Prostate gland (tissue), 2 donors: ENCODE measurements at regions not wholly inside any gene's neighbourhood (a gene's known extent, or its start where the extent isn't known, plus 50 kb on each side); places are given as distances from the start of the nearest gene placed in this dataset.

Source experiments
- DNase-seq: peaks from one replicate; pipeline ENCODE4 v3.0.0-alpha.2; 2019; ENCODE audit warnings: low spot score
- H3K27ac ChIP-seq, 2 donors: fragments of 200-600 bp; sonication (generic); 2 replicates each; pipeline ENCODE4 v1.5.1; 2017 to 2019
- H3K27me3 ChIP-seq: fragments of 200-600 bp; sonication (generic); replicated peaks from 2 replicates; pipeline ENCODE4 v1.5.1; 2019; ENCODE audit not compliant: insufficient read depth
- H3K36me3 ChIP-seq, 2 donors: fragments of 200-600 bp; sonication (generic); 1 replicate in 1 of 2; 2 replicates in 1 of 2; pipeline versions ENCODE4 v1.5.1 to v1.8.1; 2017 to 2019
- H3K4me1 ChIP-seq: fragments of 200-600 bp; sonication (generic); replicated peaks from 2 replicates; pipeline ENCODE4 v1.5.1; 2019
- H3K4me3 ChIP-seq, 2 donors: fragments of 200-600 bp; sonication (generic); 2 replicates each; pipeline ENCODE4 v1.5.1; 2017 to 2019
- H3K9me3 ChIP-seq: fragments of 200-600 bp; sonication (generic); 2 replicates; pipeline ENCODE4 v1.5.1; 2017
- CTCF ChIP-seq, 4 experiments: fragments of 200-600 bp in 2 of 4; fragments of 450-650 bp in 2 of 4; sonication (generic) in 2 of 4; IDR thresholded peaks; 1 replicate in 3 of 4; 2 replicates in 1 of 4; pipeline ENCODE4 v1.5.1; 2016 to 2019; ENCODE audit warnings: antibody characterized with exemption in 4 of 4, mild to moderate bottlenecking in 2 of 4, moderate library complexity in 2 of 4
- POLR2A ChIP-seq: fragments of 450-650 bp; IDR thresholded peaks from one replicate; pipeline ENCODE4 v1.6.1; 2016; ENCODE audit warnings: antibody characterized with exemption, mild to moderate bottlenecking
- POLR2AphosphoS5 ChIP-seq: sonication (generic); formaldehyde crosslinking; IDR thresholded peaks from one replicate; pipeline ENCODE4 v1.6.1; 2017; ENCODE audit warnings: antibody characterized with exemption
- WGBS: methylation state at CpG from one replicate; pipeline ENCODE4 v1.1.5; 2018; 5-methylcytosine and 5-hydroxymethylcytosine counted together
- intact Hi-C: fragments of 100-400 bp; cut with DNase I; formaldehyde crosslinking; loops from one replicate; pipeline ENCODE4 v1.14.2; 2022

GRCh38 chr5:130797303-130797702 lies 367.8 kb downstream of the HINT1 start:
- DNase-seq: no peak
- Histone ChIP-seq H3K36me3 (no peaks in the 10 kb centered on the region), H3K27ac (no peak overlapping the region), H3K4me1 (no peaks in the 10 kb centered on the region), H3K9me3 (no peaks in the 10 kb centered on the region), H3K27me3 (no peaks in the 10 kb centered on the region), H3K4me3 (no peak overlapping the region)
- WGBS: 65% methylated on average over 3 of the region's 3 CpGs
- TF ChIP-seq POLR2AphosphoS5 (no peak), POLR2A (no peak), CTCF (IDR thresholded peaks at IDR 0.05) (no peak)
- intact Hi-C loops: no loop called here

DNA sequence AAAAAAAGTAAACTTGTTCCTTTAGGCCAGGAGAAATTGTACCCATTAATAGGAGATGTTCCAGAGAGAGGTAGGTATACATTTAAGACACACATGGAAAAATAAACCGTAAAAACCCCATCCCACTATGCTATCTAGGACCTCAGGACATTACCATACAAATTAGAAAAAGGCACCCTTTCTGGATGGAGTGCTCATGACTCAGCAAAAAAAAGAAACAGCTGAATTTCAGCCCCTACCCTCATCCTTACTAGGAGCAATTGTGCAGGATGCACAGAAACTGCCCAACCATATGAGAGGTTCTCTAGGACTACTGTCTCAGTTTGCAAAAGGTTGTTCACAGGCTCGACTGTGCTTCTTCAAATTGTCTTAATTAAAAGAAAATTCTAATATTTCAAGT lies 368.2 kb downstream of the HINT1 start:
- 80% methylated on average over 2 of the region's 2 CpGs for WGBS
- no peaks in the 10 kb centered on the region for H3K4me1 ChIP-seq
- no peak for TF ChIP-seq POLR2AphosphoS5
- TF ChIP-seq CTCF (IDR thresholded peaks at IDR 0.05): no peak
- TF ChIP-seq POLR2A: no peak

DNA sequence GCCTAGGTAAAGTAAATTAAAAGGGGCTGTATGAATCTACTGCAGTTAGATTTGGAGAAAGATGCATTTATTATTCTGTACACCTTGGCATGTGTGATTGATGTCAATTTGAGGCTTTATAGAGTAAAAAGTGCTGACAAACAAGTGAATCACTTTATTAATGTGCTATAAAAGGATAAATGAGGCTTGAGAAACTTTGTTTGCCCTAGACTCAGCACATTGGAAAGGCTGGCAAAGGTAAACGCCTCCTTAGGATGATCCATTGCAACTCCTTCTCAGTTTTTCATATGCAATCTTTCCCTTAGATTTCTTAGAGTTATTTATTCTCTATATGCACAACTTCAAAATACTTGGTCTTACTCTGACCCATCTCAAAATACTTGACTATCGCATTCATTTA lies 369.0 kb downstream of the HINT1 start:
- Histone ChIP-seq H3K4me1 (no peaks in the 10 kb centered on the region), H3K36me3 (no peaks in the 10 kb centered on the region), H3K27ac (no peak overlapping the region), H3K27me3 (no peaks in the 10 kb centered on the region), H3K9me3 (no peaks in the 10 kb centered on the region), H3K4me3 (no peak overlapping the region)
- intact Hi-C loops: no loop called here
- DNase-seq: no peak
- TF ChIP-seq POLR2AphosphoS5: no peak
- no peak for TF ChIP-seq POLR2A
- TF ChIP-seq CTCF (IDR thresholded peaks at IDR 0.05): no peak
- WGBS: 60% methylated on average over 2 of the region's 2 CpGs

More for the DNA sequence above, 368.2 kb downstream of the HINT1 start:
- no peak for DNase-seq
- H3K27ac ChIP-seq: no peak overlapping the region
- H3K36me3 ChIP-seq: no peaks in the 10 kb centered on the region
- no peak overlapping the region for H3K4me3 ChIP-seq
- H3K27me3 ChIP-seq: no peaks in the 10 kb centered on the region
- no peaks in the 10 kb centered on the region for H3K9me3 ChIP-seq
- intact Hi-C loops: no loop called here

GRCh38 chr5:130795037-130795436 lies 370.0 kb downstream of the HINT1 start:
- WGBS: 92% methylated on average over 2 of the region's 2 CpGs

More at GRCh38 chr5:130795037-130795436, 370.0 kb downstream of the HINT1 start:
- no peak overlapping the region for H3K4me3 ChIP-seq
- intact Hi-C loops: no loop called here
- DNase-seq: no peak
- H3K9me3 ChIP-seq: no peaks in the 10 kb centered on the region
- no peaks in the 10 kb centered on the region for H3K4me1 ChIP-seq
- H3K36me3 ChIP-seq: no peaks in the 10 kb centered on the region
- H3K27ac ChIP-seq: no peak overlapping the region
- TF ChIP-seq CTCF (IDR thresholded peaks at IDR 0.05) (no peak), POLR2A (no peak), POLR2AphosphoS5 (no peak)
- H3K27me3 ChIP-seq: no peaks in the 10 kb centered on the region
